ENCODE measurements at regions not wholly inside any gene's neighbourhood (a gene's known extent, or its start where the extent isn't known, plus 50 kb on each side); places are given as distances from the start of the nearest gene placed in this dataset.
"Not testable (repeated sequence)": the region's sequence is repeated elsewhere in the genome, so short reads cannot be mapped to it uniquely, and the experiment has no call there.

DNA sequence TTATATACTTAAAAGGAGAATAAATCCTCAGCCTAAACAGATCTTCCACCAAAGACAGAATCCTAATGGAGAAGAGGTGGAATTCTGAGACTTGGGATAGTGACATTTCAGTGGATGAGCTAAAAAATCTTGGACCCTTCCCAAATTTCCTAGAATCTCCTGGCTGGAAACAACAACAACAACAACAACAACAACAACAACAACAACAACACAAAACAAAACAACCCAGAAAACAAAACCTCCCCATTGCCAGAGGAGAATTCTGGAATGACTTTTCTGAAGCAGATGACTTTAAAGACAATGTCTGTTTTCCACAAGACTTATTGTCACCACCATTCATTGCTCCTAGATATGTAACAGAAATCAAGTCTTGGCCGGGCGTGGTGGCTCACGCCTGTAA, 322.1 kb downstream of the ARL4A start:
- DNase-seq, result no peak

DNA sequence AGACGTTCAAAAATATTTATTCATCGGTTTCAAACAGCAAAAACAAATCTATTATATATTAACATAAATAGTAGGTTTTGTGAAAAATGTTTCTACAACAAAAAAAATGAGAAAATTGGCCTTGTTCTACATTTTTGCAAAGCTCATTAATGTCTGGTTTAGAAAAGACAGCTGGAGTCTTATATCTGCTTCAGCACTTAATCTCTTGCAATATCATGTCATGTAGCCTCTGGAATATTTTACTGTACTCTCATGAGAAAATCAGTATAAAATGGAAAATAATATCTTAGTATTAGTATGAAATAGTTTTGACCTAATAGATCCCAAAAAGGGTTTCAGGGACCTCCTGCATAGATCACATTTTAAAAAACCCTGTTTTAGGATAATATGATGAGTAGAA, 326.6 kb downstream of the ARL4A start:
- no peak for DNase-seq

DNA sequence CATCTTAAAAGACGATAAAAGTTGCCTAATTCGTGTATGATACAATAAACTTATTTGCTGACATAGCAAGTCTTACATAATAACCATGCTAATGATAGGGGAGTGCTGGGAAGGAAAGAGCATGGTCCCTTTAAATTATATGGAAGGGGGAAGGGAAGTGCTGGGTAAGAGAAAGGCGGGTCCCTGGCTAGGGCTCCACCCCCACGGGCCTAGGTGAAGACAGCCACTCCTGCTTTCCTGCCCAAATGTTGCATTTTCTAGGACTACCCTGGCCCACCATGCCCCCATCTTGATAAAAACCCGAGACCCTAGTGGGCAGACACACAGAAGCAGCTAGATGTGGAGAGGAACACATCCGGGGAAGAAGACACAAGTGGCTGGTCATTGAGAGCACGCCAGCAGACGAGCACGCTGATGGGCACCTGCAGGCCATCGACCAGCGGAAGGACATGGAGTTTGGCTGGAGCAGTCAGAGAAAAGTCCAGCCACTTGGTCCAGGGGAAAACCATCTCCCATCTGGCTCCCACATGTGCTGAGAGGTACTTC, 328.7 kb downstream of the ARL4A start:
- no peak for DNase-seq

DNA sequence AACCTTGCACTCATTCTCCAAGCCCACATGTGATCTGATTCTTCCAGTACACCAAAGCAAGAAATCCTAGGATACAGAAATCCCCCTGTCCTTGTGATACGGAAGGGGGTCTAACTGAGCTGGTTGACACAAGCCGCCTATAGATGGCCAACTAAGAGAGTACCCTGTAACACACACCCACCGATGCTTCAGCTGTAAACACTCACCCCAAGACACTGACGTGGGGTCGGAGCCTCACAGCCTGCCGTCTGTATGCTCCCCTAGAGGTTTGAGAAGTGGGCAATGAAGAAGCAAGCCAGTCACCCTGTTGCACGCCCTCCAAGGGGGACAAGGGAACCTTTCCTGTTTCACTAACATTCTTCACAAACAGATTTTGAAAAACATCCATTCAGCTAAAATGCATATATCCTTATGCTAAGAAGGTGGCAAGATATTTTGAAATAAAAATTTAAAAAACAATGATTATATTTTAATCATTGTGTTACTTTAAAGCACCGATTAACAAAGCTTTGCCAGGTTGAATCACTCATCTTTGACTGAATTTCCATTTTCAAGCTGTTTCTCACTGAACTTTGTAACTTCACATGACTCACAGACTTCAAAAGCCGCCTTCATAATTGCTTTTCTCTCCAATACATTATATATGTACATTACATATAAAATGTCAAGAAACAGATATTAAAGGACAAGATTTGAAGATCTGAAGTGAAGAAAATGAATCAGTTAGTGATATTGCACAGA, 329.3 kb downstream of the ARL4A start:
- DNase-seq, result no peak

- DNase-seq, result no peak
Observed at GRCh38 chr7:13017333-13017857, 330.0 kb downstream of the ARL4A start.

- no peak for DNase-seq
Observed at GRCh38 chr7:13017881-13018280, 330.4 kb downstream of the ARL4A start.

GRCh38 chr7:13021566-13022300, 334.3 kb downstream of the ARL4A start:
- DNase-seq, result no peak

DNA sequence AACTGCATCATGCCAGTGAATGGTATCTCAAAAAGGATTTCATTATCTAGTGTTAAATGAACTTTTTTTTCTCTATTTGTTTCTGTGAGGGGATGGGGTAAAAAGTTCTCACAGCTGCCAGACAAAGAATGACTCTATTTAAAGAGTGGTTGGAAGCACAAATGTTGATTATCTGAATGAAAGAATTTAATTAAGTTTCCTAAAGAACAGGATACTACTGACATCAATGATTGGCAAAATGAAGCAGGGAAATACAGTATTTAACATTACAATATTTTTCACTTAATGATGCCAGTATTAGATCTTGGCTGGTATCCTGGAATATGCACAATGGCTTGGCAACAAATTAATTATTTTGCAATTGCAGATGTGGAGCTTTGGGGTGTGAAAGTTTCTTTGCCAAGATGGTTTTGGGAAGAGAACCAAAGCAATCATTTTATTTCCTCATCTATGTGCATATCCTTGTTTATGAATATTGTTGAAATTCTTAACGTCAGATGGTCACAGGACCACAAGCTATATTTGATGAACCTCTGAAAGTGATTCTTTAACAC, 336.8 kb downstream of the ARL4A start:
- no peak for DNase-seq

DNA sequence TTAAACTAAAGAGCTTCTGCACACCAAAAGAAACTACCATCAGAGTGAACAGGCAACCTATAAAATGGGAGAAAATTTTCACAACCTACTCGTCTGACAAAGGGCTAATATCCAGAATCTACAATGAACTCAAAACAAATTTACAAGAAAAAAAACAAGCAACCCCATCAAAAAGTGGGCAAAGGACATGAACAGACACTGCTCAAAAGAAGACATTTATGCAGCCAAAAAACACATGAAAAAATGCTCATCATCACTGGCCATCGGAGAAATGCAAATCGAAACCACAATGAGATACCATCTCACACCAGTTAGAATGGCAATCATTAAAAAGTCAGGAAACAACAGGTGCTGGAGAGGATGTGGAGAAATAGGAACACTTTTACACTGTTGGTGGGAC, 337.6 kb downstream of the ARL4A start:
- DNase-seq, result not testable (repeated sequence)

- no peak for DNase-seq
Observed at GRCh38 chr7:13027321-13027720, 339.9 kb downstream of the ARL4A start.

GRCh38 chr7:13028036-13028824, 340.8 kb downstream of the ARL4A start:
- DNase-seq, result no peak

- DNase-seq, result no peak
Observed at GRCh38 chr7:13028825-13029099, 341.3 kb downstream of the ARL4A start.

- DNase-seq, result no peak
Observed at GRCh38 chr7:13031468-13031867, 344.0 kb downstream of the ARL4A start.

- DNase-seq, result no peak
Observed at GRCh38 chr7:13032084-13032483, 344.7 kb downstream of the ARL4A start.

GRCh38 chr7:13032576-13032975, 345.1 kb downstream of the ARL4A start:
- DNase-seq, result no peak

- no peak for DNase-seq
Observed at GRCh38 chr7:13034693-13035092, 347.3 kb downstream of the ARL4A start.

- DNase-seq, result no peak
Observed at GRCh38 chr7:13035233-13035632, 347.8 kb downstream of the ARL4A start.

DNA sequence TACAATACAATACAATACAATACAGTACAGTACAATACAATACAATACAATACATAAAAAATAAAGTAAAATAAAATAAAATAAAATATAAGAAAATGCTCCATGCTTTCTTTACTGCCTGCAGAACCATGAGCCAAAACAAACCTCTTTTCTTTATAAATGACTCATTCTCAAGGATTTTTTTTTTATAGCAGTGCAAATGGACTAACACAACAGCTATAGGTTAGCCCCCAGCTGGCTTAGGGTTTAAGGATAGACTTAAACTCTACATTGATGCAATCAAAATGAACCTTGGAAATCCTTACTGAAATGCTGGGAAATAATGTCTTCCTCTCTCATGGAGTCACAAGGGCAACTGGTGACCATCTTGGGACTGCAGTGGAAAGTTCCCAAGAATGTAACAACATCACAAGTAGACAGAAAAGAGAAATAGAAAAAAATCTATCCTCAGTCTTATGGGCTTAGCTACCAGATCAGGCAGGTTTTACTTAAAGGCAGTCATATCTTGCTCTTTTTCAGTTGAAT, 348.9 kb downstream of the ARL4A start:
- DNase-seq, result no peak

DNA sequence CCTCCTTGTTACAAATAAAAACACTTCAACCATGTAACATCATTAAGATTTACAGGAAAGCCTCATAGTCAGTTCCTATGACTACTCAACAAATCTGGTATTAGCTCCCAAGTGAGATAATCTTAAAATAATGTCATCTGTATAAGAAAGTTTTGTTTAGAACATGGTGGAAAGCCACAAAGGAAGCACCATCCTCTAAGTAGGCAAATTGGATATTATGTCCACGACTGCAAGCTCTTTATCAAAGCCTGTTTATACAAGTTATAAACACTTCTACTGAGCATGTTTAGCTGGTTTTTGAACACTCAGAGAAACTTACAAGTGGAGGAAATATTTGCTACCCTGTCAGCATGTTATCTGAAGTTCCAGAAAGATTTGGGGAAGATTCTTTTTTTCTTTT, 349.8 kb downstream of the ARL4A start:
- DNase-seq, result no peak

- no peak for DNase-seq
Observed at GRCh38 chr7:13041368-13041988, 354.0 kb downstream of the ARL4A start.

GRCh38 chr7:13042605-13043236, 355.3 kb downstream of the ARL4A start:
- DNase-seq, result no peak

DNA sequence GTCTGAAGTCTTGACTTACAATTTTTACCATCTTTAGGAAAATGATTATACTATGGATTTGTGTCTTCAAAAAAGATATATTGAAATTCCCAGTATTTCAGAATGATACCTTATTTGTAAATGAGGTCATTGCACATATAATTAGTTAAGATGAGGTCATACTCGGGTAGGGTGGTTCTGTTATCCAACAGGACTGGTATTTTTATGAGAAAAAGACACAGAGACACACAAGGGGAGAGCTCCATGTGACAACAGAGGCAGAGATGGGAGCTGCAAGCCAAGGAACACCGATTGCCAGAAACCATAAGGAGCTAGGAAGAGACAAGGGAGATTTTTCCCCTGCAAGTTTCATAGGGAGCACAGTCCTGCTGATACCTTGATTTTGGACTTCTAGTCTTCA, 356.9 kb downstream of the ARL4A start:
- no peak for DNase-seq

Data from NCI-H2029 (cell line).